NB4 (cell line): ENCODE measurements at regions not wholly inside any gene's neighbourhood (a gene's known extent, or its start where the extent isn't known, plus 50 kb on each side); places are given as distances from the start of the nearest gene placed in this dataset.
"Not testable (repeated sequence)": the region's sequence is repeated elsewhere in the genome, so short reads cannot be mapped to it uniquely, and the experiment has no call there.

Source experiments
- CTCF ChIP-seq: IDR thresholded peaks from one replicate; pipeline ENCODE4 v1.5.1; 2012; ENCODE audit warnings: low read depth, low read length
- MAX ChIP-seq: IDR thresholded peaks from 2 replicates; pipeline ENCODE4 v1.6.1; 2011; ENCODE audit warnings: low read depth, low read length
- MYC ChIP-seq: IDR thresholded peaks from 2 replicates; pipeline ENCODE4 v1.6.1; 2011; ENCODE audit warnings: low read depth, low read length
- POLR2A ChIP-seq: IDR thresholded peaks from 2 replicates; pipeline ENCODE4 v1.6.1; 2011; ENCODE audit warnings: mild to moderate bottlenecking; ENCODE audit not compliant: insufficient read length; ENCODE audit errors: extremely low read depth

GRCh38 chr5:158446761-158447160 is 587.8 kb upstream of the CLINT1 start:
- TF ChIP-seq CTCF, POLR2A, MYC, MAX: not testable (repeated sequence)
